Fibroblast of mammary gland (primary cell): ENCODE measurements at regions not wholly inside any gene's neighbourhood (a gene's known extent, or its start where the extent isn't known, plus 50 kb on each side); places are given as distances from the start of the nearest gene placed in this dataset.

Experiments used
- DNase-seq: peaks from one replicate; pipeline ENCODE4 v3.0.0-alpha.2; 2010; ENCODE audit warnings: low read depth
- H3K4me3 ChIP-seq: 2 replicates; pipeline ENCODE4 v1.5.1; 2011; ENCODE audit warnings: low read depth, mild to moderate bottlenecking, low read length, moderate library complexity; ENCODE audit not compliant: control insufficient read depth
- TF ChIP-seq, protein P1 (sequence below): conservative IDR thresholded peaks from 2 replicates; pipeline ENCODE4 v1.5.1; 2011; ENCODE audit warnings: low read depth, low read length, inconsistent platforms; ENCODE audit not compliant: control insufficient read depth, insufficient read depth

DNA sequence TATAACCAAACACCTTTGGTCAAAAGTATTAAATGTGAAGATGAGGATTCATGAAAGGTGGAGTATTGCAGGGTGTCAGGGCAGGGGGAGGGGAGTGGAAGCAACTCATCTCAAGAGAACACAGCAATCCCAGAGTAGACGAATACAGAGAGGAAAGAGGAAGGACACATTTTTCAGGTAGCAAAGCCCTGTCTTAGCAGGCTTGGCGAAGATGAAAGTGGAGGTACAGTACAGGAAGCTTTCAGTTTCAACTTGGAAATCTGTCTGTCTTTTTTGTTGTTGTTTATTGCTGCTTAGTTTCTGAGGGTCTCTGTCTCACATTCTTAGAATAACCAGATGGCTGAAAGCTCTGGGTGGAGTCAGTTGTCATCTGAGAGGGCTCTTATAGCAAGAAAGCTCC is 80.8 kb upstream of the GPR149 start:
- TF ChIP-seq, protein P1, sequence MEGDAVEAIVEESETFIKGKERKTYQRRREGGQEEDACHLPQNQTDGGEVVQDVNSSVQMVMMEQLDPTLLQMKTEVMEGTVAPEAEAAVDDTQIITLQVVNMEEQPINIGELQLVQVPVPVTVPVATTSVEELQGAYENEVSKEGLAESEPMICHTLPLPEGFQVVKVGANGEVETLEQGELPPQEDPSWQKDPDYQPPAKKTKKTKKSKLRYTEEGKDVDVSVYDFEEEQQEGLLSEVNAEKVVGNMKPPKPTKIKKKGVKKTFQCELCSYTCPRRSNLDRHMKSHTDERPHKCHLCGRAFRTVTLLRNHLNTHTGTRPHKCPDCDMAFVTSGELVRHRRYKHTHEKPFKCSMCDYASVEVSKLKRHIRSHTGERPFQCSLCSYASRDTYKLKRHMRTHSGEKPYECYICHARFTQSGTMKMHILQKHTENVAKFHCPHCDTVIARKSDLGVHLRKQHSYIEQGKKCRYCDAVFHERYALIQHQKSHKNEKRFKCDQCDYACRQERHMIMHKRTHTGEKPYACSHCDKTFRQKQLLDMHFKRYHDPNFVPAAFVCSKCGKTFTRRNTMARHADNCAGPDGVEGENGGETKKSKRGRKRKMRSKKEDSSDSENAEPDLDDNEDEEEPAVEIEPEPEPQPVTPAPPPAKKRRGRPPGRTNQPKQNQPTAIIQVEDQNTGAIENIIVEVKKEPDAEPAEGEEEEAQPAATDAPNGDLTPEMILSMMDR: no peak
- no peak for DNase-seq
- H3K4me3 ChIP-seq: no peak overlapping the region

GRCh38 chr3:154507727-154508126 is 77.7 kb upstream of the GPR149 start:
- no peak overlapping the region for H3K4me3 ChIP-seq
- TF ChIP-seq, protein P1: no peak
- no peak for DNase-seq

DNA sequence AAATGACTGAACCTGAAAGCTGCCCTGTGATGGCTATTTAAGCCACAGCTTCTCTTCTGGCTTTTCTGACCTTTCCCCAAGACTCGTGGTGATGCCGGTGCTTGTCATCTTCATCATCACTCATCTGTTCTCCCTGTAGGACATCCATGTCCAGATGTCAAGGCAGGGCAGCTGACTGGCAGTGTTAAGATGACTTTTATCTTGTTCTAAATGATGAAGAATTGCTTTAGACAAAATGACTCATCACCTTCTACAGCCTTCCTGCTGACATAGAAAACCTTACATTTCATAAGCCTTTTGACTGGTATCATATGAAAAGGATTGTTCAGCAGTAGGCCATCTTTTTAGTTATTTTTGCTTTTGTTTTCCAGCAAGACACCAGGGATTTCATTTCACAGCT is 67.0 kb upstream of the GPR149 start:
- DNase-seq: peak; percentile 10
- TF ChIP-seq, protein P1: no peak

DNA sequence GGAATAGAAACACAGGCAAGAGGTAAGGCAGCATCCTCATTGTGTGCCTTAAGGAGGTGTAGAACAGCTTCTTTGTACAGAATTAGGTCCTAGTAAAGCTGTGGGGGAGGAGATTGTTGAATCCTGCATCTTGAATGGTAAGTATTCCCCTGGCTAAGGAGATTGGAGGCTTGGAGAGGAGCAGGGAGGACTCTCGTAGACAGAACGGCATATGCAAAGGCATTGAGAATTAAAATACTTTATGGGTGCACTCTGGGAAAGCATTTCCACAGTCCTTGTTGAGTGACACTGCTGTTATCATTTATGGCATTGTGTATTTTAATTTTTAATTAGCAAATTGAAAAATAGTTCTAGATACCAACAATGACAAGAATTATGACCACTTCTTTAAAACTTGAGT is 66.5 kb upstream of the GPR149 start:
- DNase-seq: no peak
- TF ChIP-seq, protein P1: no peak

More for the DNA sequence above, 67.0 kb upstream of the GPR149 start:
- H3K4me3 ChIP-seq: no peak overlapping the region

GRCh38 chr3:154486949-154487348 is 57.0 kb upstream of the GPR149 start:
- TF ChIP-seq, protein P1: no peak
- DNase-seq: no peak
- H3K4me3 ChIP-seq: no peak overlapping the region

More for the DNA sequence above, 66.5 kb upstream of the GPR149 start:
- H3K4me3 ChIP-seq: no peak overlapping the region

DNA sequence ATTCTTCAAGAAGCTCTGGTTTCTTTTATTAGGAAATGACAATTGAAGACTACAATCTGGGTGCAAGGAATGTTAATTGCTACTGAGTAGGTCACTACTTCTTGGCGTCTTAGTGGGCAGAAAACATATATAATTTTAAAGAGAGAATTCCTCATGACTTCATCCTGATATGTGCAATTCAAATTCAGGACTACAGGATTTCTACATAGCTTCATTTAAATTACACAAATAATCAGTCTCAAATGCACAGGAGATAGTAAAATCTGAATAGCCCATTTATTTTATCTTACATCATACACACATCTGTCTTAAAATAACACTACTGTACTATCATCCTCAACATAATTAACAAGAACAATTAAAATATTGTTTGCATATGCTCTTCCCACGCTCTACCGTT is 52.5 kb upstream of the GPR149 start:
- TF ChIP-seq, protein P1: no peak
- H3K4me3 ChIP-seq: no peak overlapping the region
- DNase-seq: no peak

DNA sequence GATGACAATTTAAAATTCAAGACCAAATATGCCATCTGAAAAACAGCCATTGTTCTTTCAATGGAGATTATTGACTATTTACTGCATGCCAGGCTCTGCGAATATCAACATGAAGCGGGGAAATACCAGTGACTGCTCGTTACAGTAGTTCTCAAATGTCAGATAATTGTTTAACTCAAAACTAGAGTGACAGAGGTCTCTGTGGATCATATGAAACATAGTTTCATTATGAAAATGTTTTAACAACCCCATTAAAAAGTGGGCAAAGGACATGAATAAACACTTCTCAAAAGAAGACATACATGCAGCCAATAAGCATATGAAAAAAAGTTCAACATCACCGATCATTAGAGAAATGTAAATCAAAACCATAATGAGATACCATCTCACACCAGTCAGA is 50.0 kb upstream of the GPR149 start:
- no peak overlapping the region for H3K4me3 ChIP-seq
- TF ChIP-seq, protein P1: no peak
- no peak for DNase-seq
